H9 (cell line): ENCODE measurements at regions not wholly inside any gene's neighbourhood (a gene's known extent, or its start where the extent isn't known, plus 50 kb on each side); places are given as distances from the start of the nearest gene placed in this dataset.

Source experiments
- DNase-seq: peaks from one replicate; pipeline ENCODE4 v3.0.0-alpha.2; 2017
- H2AFZ ChIP-seq: one replicate; pipeline ENCODE4 v1.6.1; 2013; ENCODE audit warnings: mild to moderate bottlenecking, low read length, control low read depth, moderate library complexity
- H2AK5ac ChIP-seq: 2 replicates; pipeline ENCODE4 v1.6.1; 2013; ENCODE audit warnings: low read length, control low read depth, mixed read lengths; ENCODE audit not compliant: insufficient read length
- H2BK120ac ChIP-seq: one replicate; pipeline ENCODE4 v1.6.1; 2013; ENCODE audit warnings: low read depth, mild to moderate bottlenecking, low read length, control low read depth, inconsistent platforms; ENCODE audit not compliant: poor library complexity, severe bottlenecking
- H2BK12ac ChIP-seq: 2 replicates; pipeline ENCODE4 v1.6.1; 2013; ENCODE audit warnings: low read length, control low read depth, mixed read lengths, low read depth; ENCODE audit not compliant: insufficient read length
- H2BK15ac ChIP-seq: 2 replicates; pipeline ENCODE4 v1.6.1; 2013; ENCODE audit warnings: low read depth, low read length, control low read depth
- H2BK20ac ChIP-seq: one replicate; pipeline ENCODE4 v1.6.1; 2013; ENCODE audit warnings: low read depth, mild to moderate bottlenecking, low read length, control low read depth, inconsistent platforms; ENCODE audit not compliant: poor library complexity, severe bottlenecking
- H2BK5ac ChIP-seq: 2 replicates; pipeline ENCODE4 v1.6.1; 2013; ENCODE audit warnings: low read length, control low read depth, mixed read lengths; ENCODE audit not compliant: insufficient read length
- H3K14ac ChIP-seq: 2 replicates; pipeline ENCODE4 v1.6.1; 2013; ENCODE audit warnings: low read length, control low read depth; ENCODE audit not compliant: insufficient read depth
- H3K18ac ChIP-seq: 2 replicates; pipeline ENCODE4 v1.6.1; 2013; ENCODE audit warnings: low read depth, mild to moderate bottlenecking, mixed read lengths, low read length, control low read depth; ENCODE audit not compliant: insufficient read length
- H3K23ac ChIP-seq: 2 replicates; pipeline ENCODE4 v1.6.1; 2013; ENCODE audit warnings: low read length, control low read depth, mixed read lengths, low read depth; ENCODE audit not compliant: insufficient read length
- H3K23me2 ChIP-seq: 2 replicates; pipeline ENCODE4 v1.6.1; 2013; ENCODE audit warnings: low read depth, mild to moderate bottlenecking, mixed read lengths, low read length, control low read depth; ENCODE audit not compliant: insufficient read length, poor library complexity, severe bottlenecking
- H3K27ac ChIP-seq: 2 replicates; pipeline ENCODE4 v1.5.1; 2013; ENCODE audit warnings: low read length, control low read depth, mixed read lengths, low read depth; ENCODE audit not compliant: insufficient read length
- H3K27me3 ChIP-seq: 2 replicates; pipeline ENCODE4 v1.6.1; 2013; ENCODE audit warnings: low read length, control low read depth, inconsistent platforms; ENCODE audit not compliant: insufficient read depth
- H3K4ac ChIP-seq: 2 replicates; pipeline ENCODE4 v1.6.1; 2013; ENCODE audit warnings: low read depth, mild to moderate bottlenecking, control low read depth, inconsistent platforms, low read length, moderate library complexity
- H3K4me1 ChIP-seq: 2 replicates; pipeline ENCODE4 v1.6.1; 2013; ENCODE audit warnings: low read length, control low read depth, inconsistent platforms; ENCODE audit not compliant: insufficient read depth
- H3K4me2 ChIP-seq: 2 replicates; pipeline ENCODE4 v1.6.1; 2013; ENCODE audit warnings: low read length, control low read depth, mixed read lengths; ENCODE audit not compliant: insufficient read length, insufficient read depth
- H3K56ac ChIP-seq: 2 replicates; pipeline ENCODE4 v1.6.1; 2013; ENCODE audit warnings: low read depth, mild to moderate bottlenecking, mixed read lengths, low read length, control low read depth; ENCODE audit not compliant: insufficient read length
- H3K79me1 ChIP-seq: 2 replicates; pipeline ENCODE4 v1.6.1; 2013; ENCODE audit warnings: low read depth, mild to moderate bottlenecking, moderate library complexity, low read length, control low read depth, inconsistent platforms; ENCODE audit not compliant: insufficient read depth, poor library complexity, severe bottlenecking
- H3K79me2 ChIP-seq: 2 replicates; pipeline ENCODE4 v1.6.1; 2013; ENCODE audit warnings: low read length, control low read depth, inconsistent platforms; ENCODE audit not compliant: insufficient read depth
- H3K9ac ChIP-seq: 2 replicates; pipeline ENCODE4 v1.6.1; 2013; ENCODE audit warnings: low read length, control low read depth, mixed read lengths; ENCODE audit not compliant: insufficient read length; ENCODE audit errors: extremely low read depth
- H3K9me3 ChIP-seq: one replicate; pipeline ENCODE4 v1.6.1; 2013; ENCODE audit warnings: low read depth, low read length, inconsistent platforms; ENCODE audit not compliant: control insufficient read depth
- H3T11ph ChIP-seq: one replicate; pipeline ENCODE4 v1.6.1; 2013; ENCODE audit warnings: mild to moderate bottlenecking, low read length, control low read depth, inconsistent platforms
- H4K20me1 ChIP-seq: one replicate; pipeline ENCODE4 v1.6.1; 2013; ENCODE audit not compliant: control insufficient read depth, insufficient read length, insufficient read depth
- H4K5ac ChIP-seq: 2 replicates; pipeline ENCODE4 v1.6.1; 2013; ENCODE audit warnings: low read depth, mild to moderate bottlenecking, mixed read lengths, low read length, control low read depth; ENCODE audit not compliant: insufficient read length
- H4K8ac ChIP-seq: replicated peaks from 2 replicates; pipeline ENCODE4 v1.6.1; 2013; ENCODE audit warnings: low read length, control low read depth, mixed read lengths, low read depth; ENCODE audit not compliant: insufficient read length
- H4K91ac ChIP-seq: 2 replicates; pipeline ENCODE4 v1.6.1; 2013; ENCODE audit warnings: low read depth, mild to moderate bottlenecking, moderate library complexity, mixed read lengths, low read length, control low read depth; ENCODE audit not compliant: insufficient read length
- H3K27ac Mint-ChIP-seq, 3 experiments: 2 replicates in 2 of 3; 3 replicates in 1 of 3; pipeline ENCODE4 v1.8.0; 2020 to 2021; ENCODE audit warnings: mixed read lengths in 3 of 3, mild to moderate bottlenecking in 1 of 3, moderate library complexity in 1 of 3
- H3K27me3 Mint-ChIP-seq: 2 replicates; pipeline ENCODE4 v1.8.0; 2021; ENCODE audit warnings: low read depth, mild to moderate bottlenecking, moderate library complexity, mixed read lengths
- H3K36me3 Mint-ChIP-seq, 3 experiments: 2 replicates in 2 of 3; 3 replicates in 1 of 3; pipeline ENCODE4 v1.8.0; 2020 to 2021; ENCODE audit warnings: low read depth in 3 of 3, mixed read lengths in 3 of 3; ENCODE audit not compliant: insufficient read depth in 1 of 3
- H3K4me1 Mint-ChIP-seq, 2 experiments: 2 replicates each; pipeline ENCODE4 v1.8.0; 2020; ENCODE audit warnings: mixed read lengths in 2 of 2
- H3K4me3 Mint-ChIP-seq, 2 experiments: 2 replicates in 1 of 2; 3 replicates in 1 of 2; pipeline ENCODE4 v1.8.0; 2020 to 2021; ENCODE audit warnings: mild to moderate bottlenecking in 2 of 2, mixed read lengths in 2 of 2, moderate library complexity in 1 of 2
- H3K9me3 Mint-ChIP-seq, 2 experiments: 2 replicates in 1 of 2; 3 replicates in 1 of 2; pipeline ENCODE4 v1.8.0; 2020; ENCODE audit warnings: mild to moderate bottlenecking in 2 of 2, mixed read lengths in 2 of 2, moderate library complexity in 1 of 2
- CTCF ChIP-seq: fragments of 200-600 bp; sonication (generic); conservative IDR thresholded peaks from 3 replicates; pipeline ENCODE4 v1.8.0; 2021; ENCODE audit warnings: antibody characterized with exemption, mild to moderate bottlenecking
- WGBS: extraction: QIAGEN DNeasy Blood & Tissue Kit; methylation state at CpG from one replicate; pipeline ENCODE4 v1.1.7; 2013; ENCODE audit warnings: missing lambda C conversion rate, low lambda C conversion rate, mixed read lengths; ENCODE audit not compliant: insufficient read length; ENCODE audit errors: extremely low coverage; 5-methylcytosine and 5-hydroxymethylcytosine counted together

DNA sequence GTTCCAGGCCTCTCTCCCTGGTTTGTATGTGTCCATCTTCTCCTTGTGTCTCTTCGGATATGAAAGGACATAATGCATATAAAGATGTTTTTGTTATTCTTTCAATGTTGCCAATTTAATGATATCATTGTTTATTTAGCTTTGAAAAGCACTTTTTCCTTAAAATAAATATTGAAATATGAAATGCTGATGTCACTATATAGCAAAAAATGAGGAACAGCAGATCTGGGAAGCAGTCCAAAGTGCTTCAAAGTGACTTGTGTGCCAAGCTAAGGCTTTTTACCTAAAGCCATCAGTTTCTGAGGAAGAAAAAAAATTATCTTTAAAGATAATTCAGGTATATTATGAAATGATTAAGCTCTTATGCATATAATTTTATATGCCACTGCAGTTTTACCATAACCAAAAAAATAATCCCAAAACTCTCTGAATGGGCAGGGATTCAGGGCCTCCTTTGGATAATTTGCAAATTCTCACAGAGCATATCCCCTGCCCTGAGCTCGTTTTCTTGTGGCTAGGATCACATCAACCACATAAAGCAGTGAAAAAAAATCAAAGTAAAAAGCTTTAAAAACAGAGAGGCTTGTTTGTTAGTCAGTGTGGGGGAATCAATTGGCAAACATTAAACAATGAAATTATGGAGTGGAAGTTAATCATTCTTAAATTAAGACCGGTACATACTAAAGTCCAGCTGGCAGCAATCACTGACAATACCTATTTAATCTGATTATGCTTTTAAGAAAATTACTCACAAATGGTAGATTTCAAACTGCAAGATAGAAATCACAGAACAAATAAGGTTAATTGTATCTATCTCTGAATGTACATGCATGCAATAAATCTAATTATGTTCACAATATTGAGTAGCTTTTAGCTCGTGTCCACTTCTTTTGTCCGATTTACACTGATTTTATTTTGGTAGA lies 1027.9 kb upstream of the ADGRB3 start:
- H3K27ac Mint-ChIP-seq = no peak overlapping the region
- H3K4me1 ChIP-seq = no peaks in the 10 kb centered on the region
- no peak for DNase-seq
- H2BK120ac ChIP-seq = no peak overlapping the region
- H3K4me1 Mint-ChIP-seq = no peaks in the 10 kb centered on the region
- no peak overlapping the region for H2BK5ac ChIP-seq
- no peaks in the 10 kb centered on the region for H3K79me2 ChIP-seq
- no peak overlapping the region for H3K4ac ChIP-seq
- H3K79me1 ChIP-seq = no peaks in the 10 kb centered on the region
- no peak overlapping the region for H2AK5ac ChIP-seq
- no CpG with 5 or more reads among the region's 5 CpGs for WGBS
- peaks cover 0 to 6% (median 0%) of the 10 kb centered on the region in 3 experiments; a peak in 1 of 7 replicates for H3K36me3 Mint-ChIP-seq
- no peak overlapping the region for H4K91ac ChIP-seq
- no peak overlapping the region for H2BK15ac ChIP-seq
- no peak overlapping the region for H4K8ac ChIP-seq
- H3K9me3 ChIP-seq = no peaks in the 10 kb centered on the region
- H3K27me3 ChIP-seq = no peaks in the 10 kb centered on the region
- no peak for TF ChIP-seq CTCF
- no peak overlapping the region for H3T11ph ChIP-seq
- H3K14ac ChIP-seq = no peak overlapping the region
- peaks cover 0 to 3% of the 10 kb centered on the region in 2 experiments; a peak in 2 of 5 replicates for H3K9me3 Mint-ChIP-seq
- no peak overlapping the region for H4K5ac ChIP-seq
- H3K18ac ChIP-seq = no peak overlapping the region
- no peaks in the 10 kb centered on the region for H3K23me2 ChIP-seq
- no peak overlapping the region for H2AFZ ChIP-seq
- no peak overlapping the region for H3K23ac ChIP-seq
- H4K20me1 ChIP-seq = no peaks in the 10 kb centered on the region
- H2BK20ac ChIP-seq = no peak overlapping the region
- no peak overlapping the region for H3K4me2 ChIP-seq
- no peak overlapping the region for H3K56ac ChIP-seq
- no peaks in the 10 kb centered on the region for H3K27me3 Mint-ChIP-seq
- H3K27ac ChIP-seq = no peak overlapping the region
- H3K9ac ChIP-seq = no peak overlapping the region
- H3K4me3 Mint-ChIP-seq = no peak overlapping the region
- no peak overlapping the region for H2BK12ac ChIP-seq
